HCT116 (cell line): ENCODE measurements at regions not wholly inside any gene's neighbourhood (a gene's known extent, or its start where the extent isn't known, plus 50 kb on each side); places are given as distances from the start of the nearest gene placed in this dataset.

ENCODE experiments used
- ATAC-seq: fragments of 200-7000 bp; cut with Tn5 transposase; 2 replicates; pipeline ENCODE4 v1.9.1; 2020; ENCODE audit warnings: mild to moderate bottlenecking, moderate library complexity
- BruUV-seq: library from RNA; stranded (reverse); fragments of 400-500 nt; replicated peaks from 2 replicates; lab custom pipeline; 2021; lab: Mats Ljungman, UMichigan
- CTCF ChIA-PET: fragments of 300-600 bp; sonication (Branson Sonifier 250); formaldehyde crosslinking; loops from one replicate; lab custom pipeline; 2021; ENCODE audit warnings: antibody characterized with exemption; lab: Charles Lee
- POLR2A ChIA-PET: fragments of 300-600, 350-600 bp; sonication (Branson Sonifier 250); formaldehyde crosslinking; loops from one replicate; lab custom pipeline; 2021; ENCODE audit warnings: antibody characterized with exemption; lab: Charles Lee
- RAD21 ChIA-PET, 2 experiments: fragments of 300-600 bp; sonication (Branson Sonifier 250); formaldehyde crosslinking; loops; one replicate each; lab custom pipeline; 2023; ENCODE audit warnings: low total read pairs in 2 of 2; ENCODE audit not compliant: uncharacterized antibody in 2 of 2, unreplicated experiment in 2 of 2, low non-redundant PET in 1 of 2; lab: Charles Lee
- DNase-seq: peaks from one replicate; pipeline ENCODE4 v3.0.0-alpha.2; 2010; ENCODE audit warnings: low read depth, low spot score
- H2AFZ ChIP-seq: fragments of 200-600 bp; shearing (Covaris generic), sonication (generic); 2 replicates; pipeline ENCODE4 v1.6.1; 2017; ENCODE audit warnings: low read depth, mixed run types, mixed read lengths, antibody characterized with exemption, low read length; ENCODE audit not compliant: poor library complexity, severe bottlenecking
- H3K27ac ChIP-seq: 2 replicates; pipeline ENCODE4 v1.5.1; 2012; ENCODE audit warnings: low read depth, low read length
- H3K27me3 ChIP-seq: fragments of 200-600 bp; sonication (generic); 2 replicates; pipeline ENCODE4 v1.6.1; 2016; ENCODE audit warnings: mixed run types, low read length, mixed read lengths; ENCODE audit not compliant: insufficient read depth
- H3K36me3 ChIP-seq, 2 experiments: fragments of 200-500 bp in 1 of 2; fragments of 200-600 bp in 1 of 2; sonication (Bioruptor generic) in 1 of 2; sonication (generic) in 1 of 2; 2 replicates each; pipeline versions ENCODE4 v1.5.1 to v1.6.1; 2014 to 2016; ENCODE audit warnings: low read length in 2 of 2, inconsistent platforms in 1 of 2, mixed read lengths in 1 of 2, mixed run types in 1 of 2; ENCODE audit not compliant: insufficient read depth in 2 of 2, control insufficient read depth in 1 of 2
- H3K4me1 ChIP-seq, 2 experiments: fragments of 200-600 bp in 1 of 2; sonication (generic) in 1 of 2; 2 replicates each; pipeline versions ENCODE4 v1.5.1 to v1.6.1; 2012 to 2017; ENCODE audit warnings: low read length in 2 of 2, inconsistent platforms in 1 of 2, mild to moderate bottlenecking in 1 of 2, mixed read lengths in 1 of 2, mixed run types in 1 of 2, moderate library complexity in 1 of 2; ENCODE audit not compliant: insufficient read depth in 2 of 2, control insufficient read depth in 1 of 2
- H3K4me2 ChIP-seq: fragments of 200-600 bp; sonication (generic); 2 replicates; pipeline ENCODE4 v1.6.1; 2017; ENCODE audit warnings: mixed run types, low read length, mixed read lengths
- H3K4me3 ChIP-seq, 2 experiments: fragments of 200-600 bp in 1 of 2; sonication (generic) in 1 of 2; replicated peaks in 1 of 2; 2 replicates each; pipeline ENCODE4 v1.5.1; 2011 to 2016; ENCODE audit warnings: low read length in 2 of 2, control low read depth in 1 of 2, low read depth in 1 of 2, mild to moderate bottlenecking in 1 of 2, mixed read lengths in 1 of 2, mixed run types in 1 of 2
- H3K79me2 ChIP-seq: fragments of 200-600 bp; sonication (generic); 2 replicates; pipeline ENCODE4 v1.6.1; 2017; ENCODE audit warnings: mild to moderate bottlenecking, mixed run types, low read length, moderate library complexity, mixed read lengths; ENCODE audit not compliant: insufficient read depth
- H3K9ac ChIP-seq: fragments of 200-600 bp; sonication (generic); 2 replicates; pipeline ENCODE4 v1.6.1; 2016; ENCODE audit warnings: low read length, mixed read lengths
- H3K9me2 ChIP-seq: fragments of 200-600 bp; sonication (generic), shearing (Covaris generic); 2 replicates; pipeline ENCODE4 v1.6.1; 2017; ENCODE audit warnings: mixed run types, mild to moderate bottlenecking, moderate library complexity; ENCODE audit not compliant: insufficient read depth
- H3K9me3 ChIP-seq, 2 experiments: fragments of 200-500 bp in 1 of 2; fragments of 200-600 bp in 1 of 2; sonication (Bioruptor generic) in 1 of 2; sonication (generic) in 1 of 2; 2 replicates each; pipeline ENCODE4 v1.6.1; 2014 to 2017; ENCODE audit warnings: low read length in 2 of 2, mixed read lengths in 2 of 2, inconsistent platforms in 1 of 2, low read depth in 1 of 2, mild to moderate bottlenecking in 1 of 2, mixed run types in 1 of 2, moderate library complexity in 1 of 2; ENCODE audit not compliant: control insufficient read depth in 1 of 2, insufficient read depth in 1 of 2
- H4K20me1 ChIP-seq: fragments of 200-600 bp; sonication (generic), shearing (Covaris generic); 2 replicates; pipeline ENCODE4 v1.6.1; 2017; ENCODE audit warnings: mixed run types, mild to moderate bottlenecking, moderate library complexity; ENCODE audit not compliant: insufficient read depth
- ATF3 ChIP-seq: IDR thresholded peaks from 2 replicates; pipeline ENCODE4 v1.6.1; 2012
- CEBPB ChIP-seq: IDR thresholded peaks from 2 replicates; pipeline ENCODE4 v1.6.1; 2012; ENCODE audit warnings: low read depth
- CTCF ChIP-seq, 3 experiments: fragments of 200-600 bp in 1 of 3; sonication (generic) in 1 of 3; IDR thresholded peaks in 2 of 3; conservative IDR thresholded peaks in 1 of 3; 2 replicates each; pipeline ENCODE4 v1.5.1; 2012 to 2017; ENCODE audit warnings: low read depth in 2 of 3, low read length in 2 of 3, antibody characterized with exemption in 1 of 3, borderline replicate concordance in 1 of 3, control low read depth in 1 of 3, mild to moderate bottlenecking in 1 of 3, mixed read lengths in 1 of 3, mixed run types in 1 of 3, moderate library complexity in 1 of 3; ENCODE audit not compliant: insufficient read depth in 1 of 3
- EZH2 ChIP-seq: fragments of 200-600 bp; sonication (generic); IDR thresholded peaks from 2 replicates; pipeline ENCODE4 v1.6.1; 2017; ENCODE audit warnings: antibody characterized with exemption, mixed run types
- EZH2phosphoT487 ChIP-seq: fragments of 200-600 bp; IDR thresholded peaks from 2 replicates; pipeline ENCODE4 v1.6.1; 2018; ENCODE audit warnings: antibody characterized with exemption, borderline replicate concordance
- FOSL1 ChIP-seq: IDR thresholded peaks from 2 replicates; pipeline ENCODE4 v1.6.1; 2012; ENCODE audit warnings: low read depth
- JUND ChIP-seq: IDR thresholded peaks from 2 replicates; pipeline ENCODE4 v1.6.1; 2012
- MAX ChIP-seq: IDR thresholded peaks from 2 replicates; pipeline ENCODE4 v1.6.1; 2012
- POLR2AphosphoS5 ChIP-seq: IDR thresholded peaks from 2 replicates; pipeline ENCODE4 v1.6.1; 2011; ENCODE audit warnings: mild to moderate bottlenecking, low read depth, low read length, moderate library complexity
- RAD21 ChIP-seq: IDR thresholded peaks from 2 replicates; pipeline ENCODE4 v1.6.1; 2012; ENCODE audit warnings: low read depth, mild to moderate bottlenecking
- REST ChIP-seq: IDR thresholded peaks from 2 replicates; pipeline ENCODE4 v1.6.1; 2012; ENCODE audit warnings: low read depth
- SIN3A ChIP-seq: IDR thresholded peaks from 2 replicates; pipeline ENCODE4 v1.6.1; 2012; ENCODE audit warnings: low read depth
- SP1 ChIP-seq: IDR thresholded peaks from 2 replicates; pipeline ENCODE4 v1.6.1; 2012; ENCODE audit warnings: low read depth
- SRF ChIP-seq: IDR thresholded peaks from 2 replicates; pipeline ENCODE4 v1.6.1; 2012; ENCODE audit warnings: low read depth
- TCF7L2 ChIP-seq: IDR thresholded peaks from 2 replicates; pipeline ENCODE4 v1.7.0; 2011; ENCODE audit warnings: borderline replicate concordance, inconsistent platforms; ENCODE audit not compliant: insufficient read depth, insufficient read length; ENCODE audit errors: extremely low read depth
- YY1 ChIP-seq: IDR thresholded peaks from 2 replicates; pipeline ENCODE4 v1.6.1; 2011; ENCODE audit warnings: low read length, low read depth, moderate library complexity, mild to moderate bottlenecking; ENCODE audit not compliant: insufficient replicate concordance; ENCODE audit errors: extremely low read depth
- ZBTB33 ChIP-seq: IDR thresholded peaks from 2 replicates; pipeline ENCODE4 v1.6.1; 2011; ENCODE audit warnings: mild to moderate bottlenecking, low read length, moderate library complexity; ENCODE audit not compliant: insufficient replicate concordance; ENCODE audit errors: extremely low read depth
- intact Hi-C: fragments of 100-400 bp; cut with micrococcal nuclease; formaldehyde crosslinking; loops from 2 replicates; pipeline ENCODE4 v1.10.0; 2022

- DNase-seq (no peak), ATAC-seq (no peak)
- Histone ChIP-seq H3K9ac (no peak overlapping the region), H4K20me1 (no peaks in the 10 kb centered on the region), H3K4me3 (no peak overlapping the region), H3K4me1 (peaks cover 0 to 8% of the 10 kb centered on the region in 2 experiments; a peak in 2 of 4 replicates), H3K9me3 (no peaks in the 10 kb centered on the region), H3K27me3 (no peaks in the 10 kb centered on the region), H3K4me2 (no peak overlapping the region), H3K36me3 (no peaks in the 10 kb centered on the region), H3K9me2 (no peaks in the 10 kb centered on the region), H3K27ac (no peak overlapping the region), H2AFZ (no peak overlapping the region), H3K79me2 (no peaks in the 10 kb centered on the region)
- ChIA-PET CTCF (no interaction called here), RAD21 (no interaction called here), POLR2A (no interaction called here)
- intact Hi-C loops, result loop anchor here (5.0 to 10.0 kb wide), 2 partner anchors 73 to 180 kb away; no protein-coding TSS in a partner anchor
- no TSS peak for BruUV-seq
- no peak for TF ChIP-seq TCF7L2
- no peak for TF ChIP-seq SP1
- TF ChIP-seq POLR2AphosphoS5, result no peak
- no peak for TF ChIP-seq EZH2phosphoT487
- no peak for TF ChIP-seq EZH2
- no peak for TF ChIP-seq CEBPB
- no peak for TF ChIP-seq JUND
- TF ChIP-seq MAX, result no peak
- TF ChIP-seq CTCF (IDR thresholded peaks at IDR 0.05 in 2 of 3, conservative IDR thresholded peaks at IDR 0.05 in 1 of 3; ENCODE audit: borderline replicate concordance in 1 of 3, insufficient read depth in 1 of 3, low read depth in 2 of 3, low read length in 2 of 3), result no peak
- TF ChIP-seq YY1, result no peak
- TF ChIP-seq ZBTB33, result no peak
- no peak for TF ChIP-seq REST
- TF ChIP-seq FOSL1, result no peak
- no peak for TF ChIP-seq SRF
- TF ChIP-seq RAD21, result no peak
- TF ChIP-seq SIN3A, result no peak
- no peak for TF ChIP-seq ATF3
Measured at GRCh38 chr13:95474992-95475391, 77.5 kb upstream of the CLDN10 start.
